ENCODE measurements at regions not wholly inside any gene's neighbourhood (a gene's known extent, or its start where the extent isn't known, plus 50 kb on each side); places are given as distances from the start of the nearest gene placed in this dataset.

DNA sequence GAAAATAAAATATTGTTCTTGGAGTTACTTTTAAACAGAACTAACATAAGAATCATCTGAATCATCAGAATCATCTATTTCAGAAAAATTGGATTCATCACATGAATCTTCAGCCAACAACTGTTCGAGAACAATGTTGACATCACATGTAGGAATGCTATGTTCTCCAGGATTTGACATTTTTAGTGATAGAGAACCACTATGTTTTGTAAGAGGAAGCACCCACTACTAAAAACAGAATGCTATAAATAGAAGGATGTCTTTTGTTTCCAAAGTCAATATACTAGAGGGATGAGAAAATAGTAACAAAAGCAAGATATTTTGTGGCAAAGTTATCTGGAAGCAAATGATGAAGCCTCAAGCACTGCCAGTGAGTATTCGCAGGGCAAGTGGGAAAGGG is 263.4 kb upstream of the DDI1 start:
- no peak for DNase-seq
- no peak overlapping the region for H3K4me3 ChIP-seq (ENCODE audit: insufficient read depth, low read depth, low read length, poor library complexity, severe bottlenecking)
- no peaks in the 10 kb centered on the region for H3K36me3 ChIP-seq (ENCODE audit: control insufficient read depth, insufficient read depth, low read length)
- no peaks in the 10 kb centered on the region for H3K27me3 ChIP-seq (replicated peaks; ENCODE audit: control insufficient read depth, insufficient read depth, low read length, poor library complexity, severe bottlenecking)
- H3K27ac ChIP-seq (ENCODE audit: insufficient read depth, low read length, poor library complexity, severe bottlenecking) = no peak overlapping the region
- no peaks in the 10 kb centered on the region for H3K9me3 ChIP-seq (ENCODE audit: control insufficient read depth, low read length)
- no peaks in the 10 kb centered on the region for H3K4me1 ChIP-seq (ENCODE audit: control insufficient read depth, insufficient read depth, low read length, poor library complexity, severe bottlenecking)

DNA sequence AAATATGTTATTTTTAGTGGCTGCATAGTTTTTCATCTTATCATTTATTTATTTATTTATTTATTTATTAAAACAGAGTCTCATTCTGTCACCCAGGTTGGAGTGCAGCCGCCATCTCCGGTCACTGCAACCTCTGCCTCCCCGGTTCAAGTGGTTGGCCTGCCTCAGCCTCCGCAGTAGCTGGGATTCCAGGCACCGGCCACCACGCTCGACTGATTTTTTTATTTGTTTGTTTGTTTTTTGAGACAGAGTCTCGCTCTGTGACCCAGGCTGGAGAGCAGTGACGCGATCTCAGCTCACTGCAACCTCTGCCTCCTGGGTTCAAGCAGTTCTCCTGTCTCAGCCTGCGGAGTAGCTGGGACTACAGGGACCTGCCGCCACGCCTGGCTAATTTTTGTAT is 262.9 kb upstream of the DDI1 start:
- no peaks in the 10 kb centered on the region for H3K4me1 ChIP-seq (ENCODE audit: control insufficient read depth, insufficient read depth, low read length, poor library complexity, severe bottlenecking)
- no peak overlapping the region for H3K4me3 ChIP-seq (ENCODE audit: insufficient read depth, low read depth, low read length, poor library complexity, severe bottlenecking)
- no peak overlapping the region for H3K27ac ChIP-seq (ENCODE audit: insufficient read depth, low read length, poor library complexity, severe bottlenecking)
- no peak for DNase-seq
- H3K36me3 ChIP-seq (ENCODE audit: control insufficient read depth, insufficient read depth, low read length) = no peaks in the 10 kb centered on the region
- no peaks in the 10 kb centered on the region for H3K9me3 ChIP-seq (ENCODE audit: control insufficient read depth, low read length)
- H3K27me3 ChIP-seq (replicated peaks; ENCODE audit: control insufficient read depth, insufficient read depth, low read length, poor library complexity, severe bottlenecking) = no peaks in the 10 kb centered on the region

DNA sequence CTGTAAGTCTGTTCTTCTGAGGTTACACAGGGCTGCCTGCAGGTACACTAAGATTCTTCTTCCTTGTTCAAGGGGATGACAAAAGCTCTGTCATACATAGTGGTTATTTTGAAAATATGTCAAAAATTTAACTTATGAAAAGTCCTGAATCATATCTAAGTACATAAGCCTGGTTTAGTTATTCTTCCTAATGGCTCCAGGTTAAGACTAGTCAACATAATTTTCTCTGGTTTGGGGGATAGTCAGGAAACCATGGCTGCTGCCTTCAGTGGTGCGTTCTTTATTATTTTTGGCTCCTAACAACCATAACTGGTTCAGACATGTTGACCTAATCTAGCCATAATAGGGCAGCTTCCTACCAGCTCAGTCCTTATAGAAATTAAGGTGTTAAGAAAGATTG is 257.4 kb upstream of the DDI1 start:
- H3K4me1 ChIP-seq (ENCODE audit: control insufficient read depth, insufficient read depth, low read length, poor library complexity, severe bottlenecking) = no peaks in the 10 kb centered on the region
- H3K36me3 ChIP-seq (ENCODE audit: control insufficient read depth, insufficient read depth, low read length) = no peaks in the 10 kb centered on the region
- H3K9me3 ChIP-seq (ENCODE audit: control insufficient read depth, low read length) = no peaks in the 10 kb centered on the region
- no peaks in the 10 kb centered on the region for H3K27me3 ChIP-seq (replicated peaks; ENCODE audit: control insufficient read depth, insufficient read depth, low read length, poor library complexity, severe bottlenecking)
- H3K4me3 ChIP-seq (ENCODE audit: insufficient read depth, low read depth, low read length, poor library complexity, severe bottlenecking) = no peak overlapping the region
- no peak overlapping the region for H3K27ac ChIP-seq (ENCODE audit: insufficient read depth, low read length, poor library complexity, severe bottlenecking)
- DNase-seq = no peak

DNA sequence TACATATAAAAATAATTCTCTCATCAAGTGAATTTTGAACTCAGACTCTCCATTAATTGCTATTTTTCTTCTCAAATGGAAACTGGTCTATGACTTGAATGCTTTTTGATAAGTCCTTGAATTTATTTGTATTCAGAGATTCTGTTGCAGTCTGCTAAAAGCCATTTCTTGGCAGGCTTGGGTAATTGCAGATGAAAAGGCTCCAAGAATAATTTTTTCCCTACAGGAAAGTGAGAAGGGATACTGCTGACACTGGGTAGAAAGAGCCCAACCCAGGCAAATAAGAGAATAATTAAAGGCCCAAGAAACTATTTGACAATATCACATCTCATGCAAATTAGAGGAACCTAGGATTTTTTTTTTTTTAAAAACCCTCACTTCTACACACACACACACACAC is 246.5 kb upstream of the DDI1 start:
- Histone ChIP-seq H3K27me3 (replicated peaks; ENCODE audit: control insufficient read depth, insufficient read depth, low read length, poor library complexity, severe bottlenecking) (no peaks in the 10 kb centered on the region), H3K4me1 (ENCODE audit: control insufficient read depth, insufficient read depth, low read length, poor library complexity, severe bottlenecking) (no peaks in the 10 kb centered on the region), H3K36me3 (ENCODE audit: control insufficient read depth, insufficient read depth, low read length) (no peaks in the 10 kb centered on the region), H3K4me3 (ENCODE audit: insufficient read depth, low read depth, low read length, poor library complexity, severe bottlenecking) (no peak overlapping the region), H3K27ac (ENCODE audit: insufficient read depth, low read length, poor library complexity, severe bottlenecking) (no peak overlapping the region), H3K9me3 (ENCODE audit: control insufficient read depth, low read length) (no peaks in the 10 kb centered on the region)
- no peak for DNase-seq

DNA sequence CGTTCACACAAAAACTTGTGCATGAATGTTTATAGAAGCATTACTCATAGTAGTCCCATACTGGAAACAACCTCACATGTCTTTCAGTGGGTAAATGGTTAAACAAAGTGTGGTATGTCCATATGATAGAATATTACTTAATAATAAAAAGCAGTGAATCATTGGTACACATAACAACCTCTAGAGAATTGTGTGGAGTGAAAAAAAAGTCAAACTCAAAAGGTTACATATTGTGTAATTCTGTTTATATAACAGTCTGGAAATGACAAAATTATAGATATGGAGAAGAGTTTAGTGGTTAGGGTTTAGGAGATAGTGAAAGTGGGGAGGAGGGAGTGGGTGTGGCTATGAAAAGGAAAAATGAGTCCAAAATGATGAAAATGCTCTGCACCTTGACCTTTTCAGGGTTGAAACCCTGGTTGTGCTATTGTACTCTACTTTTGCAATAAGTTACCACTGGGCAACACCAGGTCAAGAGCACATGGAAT is 243.4 kb upstream of the DDI1 start:
- no peaks in the 10 kb centered on the region for H3K9me3 ChIP-seq (ENCODE audit: control insufficient read depth, low read length)
- H3K4me1 ChIP-seq (ENCODE audit: control insufficient read depth, insufficient read depth, low read length, poor library complexity, severe bottlenecking) = no peaks in the 10 kb centered on the region
- H3K4me3 ChIP-seq (ENCODE audit: insufficient read depth, low read depth, low read length, poor library complexity, severe bottlenecking) = no peak overlapping the region
- no peaks in the 10 kb centered on the region for H3K27me3 ChIP-seq (replicated peaks; ENCODE audit: control insufficient read depth, insufficient read depth, low read length, poor library complexity, severe bottlenecking)
- no peak for DNase-seq
- no peaks in the 10 kb centered on the region for H3K36me3 ChIP-seq (ENCODE audit: control insufficient read depth, insufficient read depth, low read length)
- no peak overlapping the region for H3K27ac ChIP-seq (ENCODE audit: insufficient read depth, low read length, poor library complexity, severe bottlenecking)

DNA sequence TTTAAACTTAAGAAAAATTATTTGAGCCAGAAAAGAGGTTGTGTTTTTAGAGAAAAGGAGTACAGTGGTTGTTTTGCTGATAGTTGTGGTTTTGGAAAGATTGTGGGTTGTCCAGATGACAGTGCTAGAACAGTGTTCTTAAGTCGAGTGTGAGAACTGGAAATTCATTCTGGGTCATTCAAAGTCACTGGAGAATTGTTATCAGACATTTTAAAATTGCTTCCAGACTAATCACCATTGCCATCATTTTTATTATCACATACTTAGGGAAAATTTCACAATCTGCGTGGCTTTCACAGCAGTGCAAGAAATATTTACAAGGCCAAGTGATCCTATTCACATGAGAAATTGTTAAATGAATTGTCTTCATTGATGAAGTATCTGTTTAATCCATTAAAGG is 242.2 kb upstream of the DDI1 start:
- no peak for DNase-seq
- H3K4me1 ChIP-seq (ENCODE audit: control insufficient read depth, insufficient read depth, low read length, poor library complexity, severe bottlenecking) = no peaks in the 10 kb centered on the region
- no peaks in the 10 kb centered on the region for H3K27me3 ChIP-seq (replicated peaks; ENCODE audit: control insufficient read depth, insufficient read depth, low read length, poor library complexity, severe bottlenecking)
- no peak overlapping the region for H3K27ac ChIP-seq (ENCODE audit: insufficient read depth, low read length, poor library complexity, severe bottlenecking)
- no peaks in the 10 kb centered on the region for H3K36me3 ChIP-seq (ENCODE audit: control insufficient read depth, insufficient read depth, low read length)
- no peaks in the 10 kb centered on the region for H3K9me3 ChIP-seq (ENCODE audit: control insufficient read depth, low read length)
- no peak overlapping the region for H3K4me3 ChIP-seq (ENCODE audit: insufficient read depth, low read depth, low read length, poor library complexity, severe bottlenecking)

DNA sequence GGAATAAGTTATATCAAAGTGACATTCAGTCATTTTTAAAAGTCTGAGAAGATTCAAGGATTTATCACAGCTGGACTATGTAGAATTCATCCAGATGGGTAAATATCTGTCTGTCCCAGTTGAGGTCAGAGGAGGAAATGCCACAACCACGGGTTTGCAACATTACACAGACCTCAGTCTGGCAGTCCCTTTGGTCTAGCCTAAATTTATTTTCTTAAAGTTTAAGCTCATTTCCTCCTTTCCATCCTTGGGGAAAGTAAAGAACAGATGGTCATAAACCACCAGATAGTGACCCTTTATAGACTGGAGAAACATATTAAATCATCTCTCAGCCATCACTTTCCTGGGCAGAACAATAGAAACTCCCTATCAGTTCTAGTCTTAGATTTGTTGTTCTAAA is 238.4 kb upstream of the DDI1 start:
- H3K4me3 ChIP-seq (ENCODE audit: insufficient read depth, low read depth, low read length, poor library complexity, severe bottlenecking) = no peak overlapping the region
- no peaks in the 10 kb centered on the region for H3K9me3 ChIP-seq (ENCODE audit: control insufficient read depth, low read length)
- H3K36me3 ChIP-seq (ENCODE audit: control insufficient read depth, insufficient read depth, low read length) = no peaks in the 10 kb centered on the region
- H3K27me3 ChIP-seq (replicated peaks; ENCODE audit: control insufficient read depth, insufficient read depth, low read length, poor library complexity, severe bottlenecking) = no peaks in the 10 kb centered on the region
- no peaks in the 10 kb centered on the region for H3K4me1 ChIP-seq (ENCODE audit: control insufficient read depth, insufficient read depth, low read length, poor library complexity, severe bottlenecking)
- no peak overlapping the region for H3K27ac ChIP-seq (ENCODE audit: insufficient read depth, low read length, poor library complexity, severe bottlenecking)
- no peak for DNase-seq

DNA sequence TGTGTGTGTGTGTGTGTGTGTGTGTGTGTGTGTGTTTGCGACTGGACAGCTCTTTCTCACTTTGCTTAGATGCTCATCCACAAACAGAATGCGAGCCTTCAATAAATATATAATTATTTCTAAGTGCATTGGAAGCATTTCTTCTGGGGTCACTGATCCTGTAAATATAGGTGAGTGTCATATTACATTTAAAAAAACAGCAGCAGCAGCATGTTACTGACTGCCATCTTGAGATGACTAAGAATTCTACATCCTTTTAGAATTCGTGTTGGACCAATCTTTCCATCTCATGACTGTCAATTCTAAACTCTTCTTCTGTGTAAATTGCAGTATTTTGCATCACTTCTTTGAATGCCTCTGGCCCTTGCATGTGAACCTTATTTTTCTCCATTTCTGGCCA is 238.0 kb upstream of the DDI1 start:
- H3K4me3 ChIP-seq (ENCODE audit: insufficient read depth, low read depth, low read length, poor library complexity, severe bottlenecking) = no peak overlapping the region
- no peaks in the 10 kb centered on the region for H3K4me1 ChIP-seq (ENCODE audit: control insufficient read depth, insufficient read depth, low read length, poor library complexity, severe bottlenecking)
- H3K27me3 ChIP-seq (replicated peaks; ENCODE audit: control insufficient read depth, insufficient read depth, low read length, poor library complexity, severe bottlenecking) = no peaks in the 10 kb centered on the region
- H3K27ac ChIP-seq (ENCODE audit: insufficient read depth, low read length, poor library complexity, severe bottlenecking) = no peak overlapping the region
- H3K36me3 ChIP-seq (ENCODE audit: control insufficient read depth, insufficient read depth, low read length) = no peaks in the 10 kb centered on the region
- no peaks in the 10 kb centered on the region for H3K9me3 ChIP-seq (ENCODE audit: control insufficient read depth, low read length)
- no peak for DNase-seq

DNA sequence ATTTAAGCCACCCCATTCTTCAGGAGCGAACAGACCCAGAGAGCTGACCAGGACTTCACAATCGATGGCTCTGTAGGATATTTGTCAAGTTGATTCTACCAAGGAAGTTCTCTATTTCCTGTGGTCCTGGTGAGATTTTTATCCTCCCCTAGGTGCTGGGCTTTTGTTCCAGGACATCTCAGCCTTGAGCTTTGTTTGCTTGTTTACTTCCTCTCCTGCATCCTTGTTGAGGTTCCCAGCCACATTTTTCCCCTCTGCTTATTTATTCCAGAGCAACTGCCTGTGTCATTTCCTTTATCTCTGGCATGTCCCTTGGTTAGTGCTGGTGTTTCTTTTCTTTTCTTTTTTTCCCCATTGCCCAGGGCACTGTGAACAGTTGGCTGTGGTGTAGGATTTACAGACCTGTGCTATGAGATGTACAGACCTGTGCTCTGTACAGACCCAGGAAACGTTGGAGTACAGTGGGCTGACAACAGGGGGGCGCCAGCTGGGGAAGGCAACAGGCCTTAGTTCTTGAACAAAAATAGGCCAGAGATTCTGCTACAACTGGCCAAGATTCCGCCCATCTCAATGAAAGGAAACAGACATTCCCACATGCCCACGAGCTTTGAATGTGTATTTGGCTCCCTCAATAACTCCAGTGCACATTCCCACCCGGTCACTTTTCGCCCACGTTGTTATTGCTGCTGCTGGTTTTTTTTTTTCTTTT is 235.9 kb upstream of the DDI1 start:
- DNase-seq = no peak

DNA sequence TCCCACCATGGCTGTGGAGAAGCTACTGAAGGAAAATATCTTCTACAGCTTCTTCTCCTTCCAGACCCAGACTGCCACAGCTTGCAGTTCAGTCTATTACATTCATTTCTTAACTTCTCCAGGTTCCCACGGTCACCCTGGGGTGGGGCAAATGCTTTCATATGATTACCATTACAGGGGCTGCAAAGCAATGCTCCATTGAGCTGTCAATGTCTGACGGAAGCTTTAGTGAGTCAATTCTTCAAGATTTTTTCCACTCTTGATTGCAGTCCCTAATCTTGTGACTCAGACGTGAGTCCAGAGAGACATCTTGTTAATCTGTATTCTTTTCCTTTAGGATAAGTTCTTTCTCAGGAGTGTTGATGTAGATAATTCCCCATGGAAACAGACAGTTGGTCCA is 233.4 kb upstream of the DDI1 start:
- H3K27ac ChIP-seq (ENCODE audit: insufficient read depth, low read length, poor library complexity, severe bottlenecking) = no peak overlapping the region
- no peaks in the 10 kb centered on the region for H3K27me3 ChIP-seq (replicated peaks; ENCODE audit: control insufficient read depth, insufficient read depth, low read length, poor library complexity, severe bottlenecking)
- no peaks in the 10 kb centered on the region for H3K9me3 ChIP-seq (ENCODE audit: control insufficient read depth, low read length)
- H3K36me3 ChIP-seq (ENCODE audit: control insufficient read depth, insufficient read depth, low read length) = no peaks in the 10 kb centered on the region
- H3K4me3 ChIP-seq (ENCODE audit: insufficient read depth, low read depth, low read length, poor library complexity, severe bottlenecking) = no peak overlapping the region
- no peaks in the 10 kb centered on the region for H3K4me1 ChIP-seq (ENCODE audit: control insufficient read depth, insufficient read depth, low read length, poor library complexity, severe bottlenecking)
- DNase-seq = no peak

More for the DNA sequence above, 235.9 kb upstream of the DDI1 start:
- H3K9me3 ChIP-seq (ENCODE audit: control insufficient read depth, low read length) = no peaks in the 10 kb centered on the region
- H3K4me1 ChIP-seq (ENCODE audit: control insufficient read depth, insufficient read depth, low read length, poor library complexity, severe bottlenecking) = no peaks in the 10 kb centered on the region
- no peaks in the 10 kb centered on the region for H3K27me3 ChIP-seq (replicated peaks; ENCODE audit: control insufficient read depth, insufficient read depth, low read length, poor library complexity, severe bottlenecking)
- H3K4me3 ChIP-seq (ENCODE audit: insufficient read depth, low read depth, low read length, poor library complexity, severe bottlenecking) = no peak overlapping the region
- H3K27ac ChIP-seq (ENCODE audit: insufficient read depth, low read length, poor library complexity, severe bottlenecking) = no peak overlapping the region
- no peaks in the 10 kb centered on the region for H3K36me3 ChIP-seq (ENCODE audit: control insufficient read depth, insufficient read depth, low read length)

Data from effector memory CD4-positive, alpha-beta T cell (primary cell).